ENCODE measurements at regions not wholly inside any gene's neighbourhood (a gene's known extent, or its start where the extent isn't known, plus 50 kb on each side); places are given as distances from the start of the nearest gene placed in this dataset.

DNA sequence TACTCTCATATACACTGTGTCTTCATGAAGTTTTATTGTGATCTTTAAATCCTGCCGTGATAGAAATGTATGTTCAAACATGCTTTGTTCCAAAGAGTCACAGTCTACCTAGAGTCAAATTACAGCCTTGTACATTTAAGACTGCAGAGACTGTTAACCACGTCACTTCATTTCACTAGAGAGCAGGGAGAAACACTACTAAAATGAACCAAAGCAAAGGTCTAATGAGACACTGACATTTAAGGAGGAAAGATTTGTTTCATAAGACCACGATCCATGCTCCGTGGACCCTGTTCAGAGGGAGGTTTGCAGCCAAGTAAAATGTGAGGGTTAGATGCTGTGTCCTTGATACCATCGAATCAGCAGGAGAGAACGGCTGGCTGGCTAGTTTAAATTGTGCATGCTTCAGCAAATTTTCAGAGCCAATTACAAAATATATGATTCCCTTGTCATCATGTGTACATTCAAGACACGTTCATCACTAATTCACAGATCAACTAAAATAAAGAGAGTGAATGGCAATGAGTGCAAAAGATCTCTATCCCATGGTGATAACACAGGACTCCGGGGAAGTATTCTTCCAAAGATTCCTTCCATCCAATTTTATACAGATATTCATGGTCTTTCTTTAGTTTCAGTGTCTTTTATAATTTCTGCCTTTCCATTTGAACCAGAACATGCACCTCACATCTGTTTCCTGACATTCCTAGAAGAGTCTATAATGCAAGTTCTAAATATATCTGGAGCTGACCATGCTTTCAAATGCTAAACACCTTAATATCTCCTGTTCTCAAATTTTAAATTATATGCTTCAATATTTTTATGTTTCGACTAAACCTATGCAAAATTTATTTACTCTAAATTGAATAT lies 960.9 kb upstream of the FAT3 start:
- Histone ChIP-seq H3K4me1 (ENCODE audit: control insufficient read depth, insufficient read depth, low read length) (no peaks in the 10 kb centered on the region), H3K36me3 (ENCODE audit: control insufficient read depth, insufficient read depth, low read length) (no peaks in the 10 kb centered on the region), H3K9me3 (ENCODE audit: control insufficient read depth, insufficient read depth, low read depth, low read length) (no peaks in the 10 kb centered on the region; the same call in 1 of the 2 replicates), H3K27me3 (ENCODE audit: control insufficient read depth, insufficient read depth, low read length) (no peaks in the 10 kb centered on the region), H3K27ac (ENCODE audit: low read length) (no peak overlapping the region), H3K4me3 (ENCODE audit: low read depth in 2 of 2, low read length in 2 of 2) (no peak overlapping the region)
- POLR2A ChIA-PET: no interaction called here
- TF ChIP-seq SIN3A (IDR thresholded peaks at IDR 0.05; ENCODE audit: borderline replicate concordance, insufficient read depth, low read depth, low read length) (no peak), TCF7L2 (IDR thresholded peaks at IDR 0.05; ENCODE audit: low read depth, low read length) (no peak), POLR2AphosphoS5 (IDR thresholded peaks at IDR 0.05; ENCODE audit: low read depth, low read length) (no peak)
- TF ChIP-seq, protein P1, sequence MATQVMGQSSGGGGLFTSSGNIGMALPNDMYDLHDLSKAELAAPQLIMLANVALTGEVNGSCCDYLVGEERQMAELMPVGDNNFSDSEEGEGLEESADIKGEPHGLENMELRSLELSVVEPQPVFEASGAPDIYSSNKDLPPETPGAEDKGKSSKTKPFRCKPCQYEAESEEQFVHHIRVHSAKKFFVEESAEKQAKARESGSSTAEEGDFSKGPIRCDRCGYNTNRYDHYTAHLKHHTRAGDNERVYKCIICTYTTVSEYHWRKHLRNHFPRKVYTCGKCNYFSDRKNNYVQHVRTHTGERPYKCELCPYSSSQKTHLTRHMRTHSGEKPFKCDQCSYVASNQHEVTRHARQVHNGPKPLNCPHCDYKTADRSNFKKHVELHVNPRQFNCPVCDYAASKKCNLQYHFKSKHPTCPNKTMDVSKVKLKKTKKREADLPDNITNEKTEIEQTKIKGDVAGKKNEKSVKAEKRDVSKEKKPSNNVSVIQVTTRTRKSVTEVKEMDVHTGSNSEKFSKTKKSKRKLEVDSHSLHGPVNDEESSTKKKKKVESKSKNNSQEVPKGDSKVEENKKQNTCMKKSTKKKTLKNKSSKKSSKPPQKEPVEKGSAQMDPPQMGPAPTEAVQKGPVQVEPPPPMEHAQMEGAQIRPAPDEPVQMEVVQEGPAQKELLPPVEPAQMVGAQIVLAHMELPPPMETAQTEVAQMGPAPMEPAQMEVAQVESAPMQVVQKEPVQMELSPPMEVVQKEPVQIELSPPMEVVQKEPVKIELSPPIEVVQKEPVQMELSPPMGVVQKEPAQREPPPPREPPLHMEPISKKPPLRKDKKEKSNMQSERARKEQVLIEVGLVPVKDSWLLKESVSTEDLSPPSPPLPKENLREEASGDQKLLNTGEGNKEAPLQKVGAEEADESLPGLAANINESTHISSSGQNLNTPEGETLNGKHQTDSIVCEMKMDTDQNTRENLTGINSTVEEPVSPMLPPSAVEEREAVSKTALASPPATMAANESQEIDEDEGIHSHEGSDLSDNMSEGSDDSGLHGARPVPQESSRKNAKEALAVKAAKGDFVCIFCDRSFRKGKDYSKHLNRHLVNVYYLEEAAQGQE (IDR thresholded peaks at IDR 0.05; ENCODE audit: insufficient read depth in 1 of 2, low read depth in 2 of 2, low read length in 1 of 2): no peak
- TF ChIP-seq, protein P2, sequence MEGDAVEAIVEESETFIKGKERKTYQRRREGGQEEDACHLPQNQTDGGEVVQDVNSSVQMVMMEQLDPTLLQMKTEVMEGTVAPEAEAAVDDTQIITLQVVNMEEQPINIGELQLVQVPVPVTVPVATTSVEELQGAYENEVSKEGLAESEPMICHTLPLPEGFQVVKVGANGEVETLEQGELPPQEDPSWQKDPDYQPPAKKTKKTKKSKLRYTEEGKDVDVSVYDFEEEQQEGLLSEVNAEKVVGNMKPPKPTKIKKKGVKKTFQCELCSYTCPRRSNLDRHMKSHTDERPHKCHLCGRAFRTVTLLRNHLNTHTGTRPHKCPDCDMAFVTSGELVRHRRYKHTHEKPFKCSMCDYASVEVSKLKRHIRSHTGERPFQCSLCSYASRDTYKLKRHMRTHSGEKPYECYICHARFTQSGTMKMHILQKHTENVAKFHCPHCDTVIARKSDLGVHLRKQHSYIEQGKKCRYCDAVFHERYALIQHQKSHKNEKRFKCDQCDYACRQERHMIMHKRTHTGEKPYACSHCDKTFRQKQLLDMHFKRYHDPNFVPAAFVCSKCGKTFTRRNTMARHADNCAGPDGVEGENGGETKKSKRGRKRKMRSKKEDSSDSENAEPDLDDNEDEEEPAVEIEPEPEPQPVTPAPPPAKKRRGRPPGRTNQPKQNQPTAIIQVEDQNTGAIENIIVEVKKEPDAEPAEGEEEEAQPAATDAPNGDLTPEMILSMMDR (IDR thresholded peaks at IDR 0.05): no peak
- no TSS peak for BruUV-seq (replicated peaks)
- CTCF ChIA-PET: no interaction called here
- in situ Hi-C loops (cut with HindIII; ENCODE audit: low pct_unique_long_range_greater_than_20kb, low sequenced_read_pairs): no loop called here
- ATAC-seq (no peak), DNase-seq (ENCODE audit: low read depth, low spot score) (no peak)
- intact Hi-C loops (cut with micrococcal nuclease; ENCODE audit: unreplicated experiment): no loop called here

DNA sequence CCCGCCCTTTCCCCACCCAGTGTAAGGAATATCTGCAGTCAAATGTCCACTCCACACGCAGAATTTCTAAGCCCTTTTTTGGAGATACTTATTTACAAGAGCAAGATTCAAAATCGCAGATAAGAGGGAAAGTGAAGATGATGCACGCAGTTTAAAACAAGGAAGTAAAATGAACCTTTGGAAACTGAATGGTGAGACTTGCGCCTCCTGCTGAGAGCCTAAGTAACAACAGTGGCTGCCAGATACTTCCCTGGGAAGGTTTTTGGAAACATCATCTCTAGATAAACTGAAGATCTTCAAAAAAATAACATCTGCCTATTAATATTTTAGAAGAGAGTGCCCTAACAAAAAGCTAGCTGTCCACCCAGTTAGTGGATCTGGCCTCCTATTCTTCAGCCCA lies 963.1 kb upstream of the FAT3 start:
- no peaks in the 10 kb centered on the region for H3K4me1 ChIP-seq (ENCODE audit: control insufficient read depth, insufficient read depth, low read length)
- in situ Hi-C loops (cut with HindIII; ENCODE audit: low pct_unique_long_range_greater_than_20kb, low sequenced_read_pairs) (no loop called here), intact Hi-C loops (cut with micrococcal nuclease; ENCODE audit: unreplicated experiment) (no loop called here)
- H3K27me3 ChIP-seq (ENCODE audit: control insufficient read depth, insufficient read depth, low read length): no peaks in the 10 kb centered on the region
- no peak for DNase-seq (ENCODE audit: low read depth, low spot score)
- no peaks in the 10 kb centered on the region; the same call in 1 of the 2 replicates for H3K9me3 ChIP-seq (ENCODE audit: control insufficient read depth, insufficient read depth, low read depth, low read length)
- H3K36me3 ChIP-seq (ENCODE audit: control insufficient read depth, insufficient read depth, low read length): no peaks in the 10 kb centered on the region
- POLR2A ChIA-PET: no interaction called here
- no peak overlapping the region for H3K27ac ChIP-seq (ENCODE audit: low read length)
- TF ChIP-seq, protein P1 (IDR thresholded peaks at IDR 0.05; ENCODE audit: insufficient read depth in 1 of 2, low read depth in 2 of 2, low read length in 1 of 2): no peak
- TF ChIP-seq TCF7L2 (IDR thresholded peaks at IDR 0.05; ENCODE audit: low read depth, low read length) (no peak), POLR2AphosphoS5 (IDR thresholded peaks at IDR 0.05; ENCODE audit: low read depth, low read length) (no peak)
- TF ChIP-seq, protein P2 (IDR thresholded peaks at IDR 0.05): peak; percentile 14; the same call in 1 of the 2 replicates
- no peak overlapping the region for H3K4me3 ChIP-seq (ENCODE audit: low read depth in 2 of 2, low read length in 2 of 2)
- CTCF ChIA-PET: no interaction called here
- no peak for ATAC-seq
- BruUV-seq (replicated peaks): no TSS peak
